GM12892 (cell line): ENCODE measurements at regions not wholly inside any gene's neighbourhood (a gene's known extent, or its start where the extent isn't known, plus 50 kb on each side); places are given as distances from the start of the nearest gene placed in this dataset.
"Not testable (repeated sequence)": the region's sequence is repeated elsewhere in the genome, so short reads cannot be mapped to it uniquely, and the experiment has no call there.

Experiments used
- DNase-seq: peaks from one replicate; pipeline ENCODE4 v3.0.0; 2011; ENCODE audit not compliant: insufficient read length
- FAIRE-seq: peaks from 2 replicates; lab custom pipeline; 2011; peaks lifted over from hg19 to GRCh38; lab: Jason Lieb, UNC
- POLR2A ChIP-seq: IDR thresholded peaks from 2 replicates; pipeline ENCODE4 v1.6.1; 2011; ENCODE audit warnings: low read depth, low read length, control low read depth
- POLR2AphosphoS5 ChIP-seq: IDR thresholded peaks from 2 replicates; pipeline ENCODE4 v1.6.1; 2011; ENCODE audit warnings: low read depth, low read length, control low read depth
- TAF1 ChIP-seq: IDR thresholded peaks from 2 replicates; pipeline ENCODE4 v1.6.1; 2011; ENCODE audit warnings: low read depth, mild to moderate bottlenecking, control low read depth, low read length, borderline replicate concordance

GRCh38 chr11:109644152-109644551 is 222.2 kb downstream of the C11orf87 start:
- DNase-seq: no peak
- FAIRE-seq: no peak
- TF ChIP-seq POLR2AphosphoS5 (no peak), TAF1 (no peak), POLR2A (no peak)

GRCh38 chr11:109648804-109649203 is 226.8 kb downstream of the C11orf87 start:
- DNase-seq (no peak), FAIRE-seq (no peak)
- TF ChIP-seq TAF1 (no peak), POLR2A (no peak), POLR2AphosphoS5 (no peak)

DNA sequence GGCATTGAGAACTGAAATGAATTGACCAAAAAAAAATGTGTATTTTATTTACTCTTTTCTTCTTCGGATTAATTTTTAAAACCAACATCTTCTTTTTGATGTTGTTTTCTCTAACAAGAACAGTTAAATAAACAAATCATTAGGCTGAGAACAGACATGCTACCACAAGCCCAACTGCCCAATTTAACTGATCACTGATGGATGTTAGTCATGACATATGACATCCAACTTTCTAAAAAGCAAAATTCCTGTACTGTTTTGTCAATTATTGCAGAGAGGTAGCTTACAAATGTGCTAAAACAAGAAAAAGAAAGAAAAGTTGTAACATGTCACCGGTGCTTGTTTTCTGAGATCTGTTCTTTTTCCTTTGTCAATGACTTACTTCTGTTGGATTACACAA is 232.1 kb downstream of the C11orf87 start:
- no peak for TF ChIP-seq POLR2AphosphoS5
- TF ChIP-seq POLR2A: no peak
- TF ChIP-seq TAF1: no peak
- DNase-seq (no peak), FAIRE-seq (no peak)

- FAIRE-seq (no peak), DNase-seq (no peak)
- TF ChIP-seq POLR2A: no peak
- TF ChIP-seq TAF1: no peak
- TF ChIP-seq POLR2AphosphoS5: no peak
Measured at GRCh38 chr11:109658190-109658589, 236.2 kb downstream of the C11orf87 start.

GRCh38 chr11:109667719-109668118 is 245.7 kb downstream of the C11orf87 start:
- DNase-seq (no peak), FAIRE-seq (no peak)
- TF ChIP-seq POLR2A: no peak
- no peak for TF ChIP-seq POLR2AphosphoS5
- no peak for TF ChIP-seq TAF1

GRCh38 chr11:109668973-109669634 is 247.1 kb downstream of the C11orf87 start:
- FAIRE-seq: no peak
- no peak for TF ChIP-seq POLR2A
- TF ChIP-seq TAF1: no peak
- TF ChIP-seq POLR2AphosphoS5: no peak
- DNase-seq: no peak

DNA sequence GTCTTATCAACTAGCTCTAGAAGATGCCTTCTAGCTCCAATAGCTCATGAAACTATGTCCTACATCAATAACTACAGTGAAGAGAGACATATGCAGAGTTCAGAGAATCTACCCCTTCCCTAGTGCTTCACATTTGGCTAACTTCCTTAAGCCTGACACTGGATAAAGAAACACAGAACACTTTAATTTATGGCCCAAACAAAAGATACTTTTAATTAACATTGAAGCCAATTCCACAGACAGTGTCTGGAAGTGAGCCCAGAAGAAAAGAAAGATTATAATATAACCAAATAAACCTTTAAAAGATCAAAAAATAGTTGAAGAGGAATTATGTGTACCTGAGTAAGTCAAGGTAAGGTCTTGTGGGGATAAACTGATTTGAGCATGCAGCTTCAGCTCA is 255.2 kb downstream of the C11orf87 start:
- DNase-seq (no peak), FAIRE-seq (no peak)
- TF ChIP-seq POLR2AphosphoS5: no peak
- TF ChIP-seq TAF1: no peak
- no peak for TF ChIP-seq POLR2A

DNA sequence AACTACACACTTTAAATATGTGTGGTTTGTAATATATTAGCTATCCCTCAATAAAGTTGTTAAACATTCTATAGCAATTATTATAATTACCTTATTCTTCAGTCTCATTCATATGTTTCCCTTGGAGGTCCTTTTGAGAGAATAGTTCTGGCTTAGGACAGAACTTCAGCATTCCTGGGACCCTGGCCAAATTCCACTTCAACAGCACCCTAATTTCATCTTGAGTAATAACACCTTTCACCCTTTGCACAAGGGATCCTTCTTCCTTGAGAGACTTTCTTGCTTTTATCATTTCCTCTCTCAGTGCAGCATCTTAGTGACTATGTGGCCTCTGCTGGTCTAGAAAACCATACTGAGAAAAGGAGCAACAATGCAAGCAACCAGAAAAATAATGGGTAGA is 255.9 kb downstream of the C11orf87 start:
- no peak for DNase-seq
- no peak for TF ChIP-seq TAF1
- no peak for TF ChIP-seq POLR2AphosphoS5
- no peak for TF ChIP-seq POLR2A
- FAIRE-seq: no peak

DNA sequence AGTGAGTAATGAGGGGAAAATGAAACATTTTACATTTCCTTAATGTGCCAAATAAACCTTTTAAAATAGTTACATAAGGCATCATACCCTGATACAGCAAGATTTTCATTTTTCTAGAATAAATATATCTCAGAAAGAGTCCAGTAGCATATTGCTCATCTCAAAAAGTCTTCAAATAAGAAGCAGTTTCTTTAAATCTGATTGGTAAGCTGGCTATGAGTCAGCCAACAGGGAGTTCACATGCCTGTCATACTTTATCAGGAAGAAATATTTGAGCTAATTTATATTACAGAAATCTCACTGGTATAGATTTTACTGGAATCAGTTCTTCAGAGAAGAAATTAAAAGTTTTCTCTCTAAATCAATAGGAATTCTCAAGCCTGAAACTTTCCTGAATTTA is 258.1 kb downstream of the C11orf87 start:
- TF ChIP-seq POLR2A (no peak), TAF1 (no peak), POLR2AphosphoS5 (no peak)
- no peak for DNase-seq
- FAIRE-seq: no peak

GRCh38 chr11:109682788-109683187 is 260.8 kb downstream of the C11orf87 start:
- not testable (repeated sequence) for DNase-seq, FAIRE-seq

GRCh38 chr11:109695696-109696095 is 273.7 kb downstream of the C11orf87 start:
- FAIRE-seq (no peak), DNase-seq (no peak)
- TF ChIP-seq POLR2A (no peak), POLR2AphosphoS5 (no peak), TAF1 (no peak)

DNA sequence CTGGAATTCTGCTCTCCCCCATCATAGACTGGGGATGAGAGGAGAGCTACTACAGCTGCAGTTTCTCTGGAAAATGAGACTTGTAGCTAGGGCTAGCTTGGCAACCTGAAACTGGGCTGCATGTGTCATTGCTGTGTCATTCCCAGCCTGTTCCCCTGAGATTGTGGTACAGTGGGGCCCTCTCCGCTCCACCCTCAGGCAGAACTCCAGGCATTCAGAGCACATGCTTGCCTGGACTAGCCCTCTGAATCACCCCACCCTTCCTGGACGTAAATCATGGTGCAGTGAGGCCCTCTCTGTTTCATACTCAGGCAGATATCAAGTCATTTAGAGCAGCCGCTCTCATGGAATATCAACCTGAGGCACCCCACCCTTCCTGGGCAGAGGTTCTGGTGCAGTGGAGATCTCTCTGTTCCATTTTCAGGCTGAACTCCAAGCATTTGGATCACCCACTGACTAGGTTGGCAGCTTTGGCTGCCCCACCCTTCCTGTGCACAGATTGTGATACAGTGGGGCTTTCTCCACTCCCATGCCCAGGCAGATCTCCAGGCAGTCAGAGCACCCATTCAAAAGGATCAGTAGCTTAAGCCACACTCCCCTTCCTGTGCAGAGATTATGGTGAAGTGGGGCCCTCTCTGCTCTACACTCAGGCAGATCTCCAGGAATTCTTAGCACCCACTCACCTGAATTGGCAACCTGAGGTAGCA is 274.4 kb downstream of the C11orf87 start:
- TF ChIP-seq POLR2A (no peak), TAF1 (no peak), POLR2AphosphoS5 (no peak)
- DNase-seq: no peak
- FAIRE-seq: no peak
